ENCODE measurements at regions not wholly inside any gene's neighbourhood (a gene's known extent, or its start where the extent isn't known, plus 50 kb on each side); places are given as distances from the start of the nearest gene placed in this dataset.

GRCh38 chr15:70260580-70260979 lies 162.9 kb upstream of the TLE3 start:
- TF ChIP-seq TEAD4 (IDR thresholded peaks at IDR 0.05) = no peak

- TF ChIP-seq RAD21 (IDR thresholded peaks at IDR 0.05; ENCODE audit: low read depth) = peak; percentile 19; the same call in 1 of the 2 replicates
- TF ChIP-seq, protein P1, sequence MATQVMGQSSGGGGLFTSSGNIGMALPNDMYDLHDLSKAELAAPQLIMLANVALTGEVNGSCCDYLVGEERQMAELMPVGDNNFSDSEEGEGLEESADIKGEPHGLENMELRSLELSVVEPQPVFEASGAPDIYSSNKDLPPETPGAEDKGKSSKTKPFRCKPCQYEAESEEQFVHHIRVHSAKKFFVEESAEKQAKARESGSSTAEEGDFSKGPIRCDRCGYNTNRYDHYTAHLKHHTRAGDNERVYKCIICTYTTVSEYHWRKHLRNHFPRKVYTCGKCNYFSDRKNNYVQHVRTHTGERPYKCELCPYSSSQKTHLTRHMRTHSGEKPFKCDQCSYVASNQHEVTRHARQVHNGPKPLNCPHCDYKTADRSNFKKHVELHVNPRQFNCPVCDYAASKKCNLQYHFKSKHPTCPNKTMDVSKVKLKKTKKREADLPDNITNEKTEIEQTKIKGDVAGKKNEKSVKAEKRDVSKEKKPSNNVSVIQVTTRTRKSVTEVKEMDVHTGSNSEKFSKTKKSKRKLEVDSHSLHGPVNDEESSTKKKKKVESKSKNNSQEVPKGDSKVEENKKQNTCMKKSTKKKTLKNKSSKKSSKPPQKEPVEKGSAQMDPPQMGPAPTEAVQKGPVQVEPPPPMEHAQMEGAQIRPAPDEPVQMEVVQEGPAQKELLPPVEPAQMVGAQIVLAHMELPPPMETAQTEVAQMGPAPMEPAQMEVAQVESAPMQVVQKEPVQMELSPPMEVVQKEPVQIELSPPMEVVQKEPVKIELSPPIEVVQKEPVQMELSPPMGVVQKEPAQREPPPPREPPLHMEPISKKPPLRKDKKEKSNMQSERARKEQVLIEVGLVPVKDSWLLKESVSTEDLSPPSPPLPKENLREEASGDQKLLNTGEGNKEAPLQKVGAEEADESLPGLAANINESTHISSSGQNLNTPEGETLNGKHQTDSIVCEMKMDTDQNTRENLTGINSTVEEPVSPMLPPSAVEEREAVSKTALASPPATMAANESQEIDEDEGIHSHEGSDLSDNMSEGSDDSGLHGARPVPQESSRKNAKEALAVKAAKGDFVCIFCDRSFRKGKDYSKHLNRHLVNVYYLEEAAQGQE (IDR thresholded peaks at IDR 0.05; ENCODE audit: low read depth) = no peak
These were observed 162.2 kb upstream of the TLE3 start for GRCh38 chr15:70259640-70260508.

GRCh38 chr15:70259028-70259424 lies 161.3 kb upstream of the TLE3 start:
- TF ChIP-seq CREB1 (IDR thresholded peaks at IDR 0.05; ENCODE audit: low read depth) (no peak), TEAD4 (IDR thresholded peaks at IDR 0.05) (no peak), USF1 (IDR thresholded peaks at IDR 0.05) (peak; percentile 70), EP300 (IDR thresholded peaks at IDR 0.05; ENCODE audit: borderline replicate concordance) (no peak)
- TF ChIP-seq, protein P1 (IDR thresholded peaks at IDR 0.05; ENCODE audit: low read depth) = no peak

GRCh38 chr15:70258369-70259027 lies 160.8 kb upstream of the TLE3 start:
- TF ChIP-seq NFIC (IDR thresholded peaks at IDR 0.05) (peak; percentile 62; the same call in 1 of the 2 replicates), FOXM1 (IDR thresholded peaks at IDR 0.05; ENCODE audit: borderline replicate concordance, low read depth) (no peak)

GRCh38 chr15:70257573-70258248 lies 160.0 kb upstream of the TLE3 start:
- no peak for TF ChIP-seq CEBPB (IDR thresholded peaks at IDR 0.05)
- TF ChIP-seq TEAD4 (IDR thresholded peaks at IDR 0.05) = no peak
- no peak for TF ChIP-seq ZBTB7A (IDR thresholded peaks at IDR 0.05; ENCODE audit: low read depth)
- TF ChIP-seq, protein P1 (IDR thresholded peaks at IDR 0.05; ENCODE audit: low read depth) = no peak
- TF ChIP-seq NFIC (IDR thresholded peaks at IDR 0.05) = no peak
- TF ChIP-seq MAX (IDR thresholded peaks at IDR 0.05) = no peak
- TF ChIP-seq RAD21 (IDR thresholded peaks at IDR 0.05; ENCODE audit: low read depth) = no peak
- TF ChIP-seq CREB1 (IDR thresholded peaks at IDR 0.05; ENCODE audit: low read depth) = no peak
- TF ChIP-seq FOXM1 (IDR thresholded peaks at IDR 0.05; ENCODE audit: borderline replicate concordance, low read depth) = no peak
- no peak for TF ChIP-seq USF1 (IDR thresholded peaks at IDR 0.05)
- TF ChIP-seq EGR1 (IDR thresholded peaks at IDR 0.05) = no peak
- TF ChIP-seq TCF12 (IDR thresholded peaks at IDR 0.05; ENCODE audit: low read depth) = no peak
- TF ChIP-seq YY1 (IDR thresholded peaks at IDR 0.05; ENCODE audit: low read depth) = no peak
- no peak for TF ChIP-seq TAF1 (IDR thresholded peaks at IDR 0.05; ENCODE audit: low read depth)
- TF ChIP-seq EP300 (IDR thresholded peaks at IDR 0.05; ENCODE audit: borderline replicate concordance) = no peak

Measured in Ishikawa (cell line).